ENCODE measurements at regions not wholly inside any gene's neighbourhood (a gene's known extent, or its start where the extent isn't known, plus 50 kb on each side); places are given as distances from the start of the nearest gene placed in this dataset.

- no peak for DNase-seq
Measured at GRCh38 chr15:39161096-39161495, 419.8 kb upstream of the THBS1 start.

DNA sequence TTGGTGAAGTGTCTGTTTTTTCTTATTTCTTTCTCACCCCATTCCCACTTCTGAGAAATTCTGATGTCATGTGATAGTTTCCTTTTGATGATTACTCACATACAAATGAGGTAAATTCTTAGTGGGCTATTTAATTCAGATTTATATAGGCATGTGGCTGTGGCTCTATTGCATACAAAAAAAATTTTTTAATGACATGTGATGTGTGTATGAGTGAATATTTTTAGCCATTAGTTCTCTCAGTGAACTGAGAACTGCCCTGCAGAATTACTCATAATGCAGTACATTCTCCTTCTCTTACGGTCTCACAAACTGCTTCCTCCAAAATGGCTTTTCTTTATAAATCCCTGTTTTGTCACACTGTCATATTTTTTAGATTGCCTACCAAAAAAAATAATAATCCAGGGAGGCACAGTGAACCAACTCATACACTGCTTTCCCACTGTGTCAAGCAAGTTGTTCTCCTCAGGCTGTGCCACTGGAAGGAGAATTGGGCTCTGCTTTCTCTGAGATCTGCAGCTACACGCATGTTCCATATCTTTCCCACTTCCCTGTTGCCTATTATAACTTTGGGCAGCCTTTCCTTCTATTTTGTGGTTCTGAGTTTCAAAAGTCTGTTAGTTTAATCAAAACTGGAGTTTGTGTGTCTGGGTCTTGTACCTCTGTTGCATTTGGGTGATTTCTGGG lies 415.7 kb upstream of the THBS1 start:
- no peak for DNase-seq

DNA sequence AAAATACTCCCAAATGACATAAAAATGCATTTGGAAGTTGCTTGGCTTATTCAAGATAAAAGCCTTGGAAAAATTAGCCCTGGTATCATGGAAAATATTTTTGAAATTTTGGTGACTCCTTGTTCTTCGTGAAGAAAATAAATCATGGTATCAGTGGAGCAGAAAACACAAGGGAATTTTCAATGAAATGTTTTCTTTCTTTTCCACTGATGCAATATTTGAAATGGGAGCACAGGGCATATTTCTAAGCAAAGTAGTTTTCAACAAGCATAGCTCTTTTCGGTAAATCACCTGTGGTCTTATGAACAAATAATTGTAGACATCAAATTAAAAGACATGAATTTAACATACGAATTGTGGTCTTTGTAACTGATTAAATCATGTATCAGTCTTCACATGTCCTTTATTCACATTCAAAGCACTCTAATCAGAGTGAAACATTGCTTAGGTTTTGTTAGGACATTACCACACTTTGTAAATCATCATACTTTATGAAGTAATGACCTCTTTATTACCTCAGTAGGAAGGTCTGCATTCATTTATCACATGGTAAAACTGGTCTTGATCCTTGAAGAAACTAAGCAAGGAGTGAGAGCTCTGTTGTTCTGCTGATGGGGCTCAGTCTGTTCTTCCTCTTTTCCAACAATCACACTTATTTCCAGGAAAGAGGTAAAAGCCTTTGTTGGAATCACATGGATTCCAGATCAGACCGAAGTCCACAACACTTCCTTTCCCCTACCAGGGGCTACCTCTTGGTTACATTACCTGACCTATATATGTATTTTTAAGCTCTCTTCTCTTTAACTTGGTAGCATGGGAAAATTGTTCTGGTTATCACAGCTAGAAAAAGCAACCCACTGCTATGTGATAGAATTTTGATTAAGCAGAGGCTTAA lies 413.5 kb upstream of the THBS1 start:
- DNase-seq = no peak

DNA sequence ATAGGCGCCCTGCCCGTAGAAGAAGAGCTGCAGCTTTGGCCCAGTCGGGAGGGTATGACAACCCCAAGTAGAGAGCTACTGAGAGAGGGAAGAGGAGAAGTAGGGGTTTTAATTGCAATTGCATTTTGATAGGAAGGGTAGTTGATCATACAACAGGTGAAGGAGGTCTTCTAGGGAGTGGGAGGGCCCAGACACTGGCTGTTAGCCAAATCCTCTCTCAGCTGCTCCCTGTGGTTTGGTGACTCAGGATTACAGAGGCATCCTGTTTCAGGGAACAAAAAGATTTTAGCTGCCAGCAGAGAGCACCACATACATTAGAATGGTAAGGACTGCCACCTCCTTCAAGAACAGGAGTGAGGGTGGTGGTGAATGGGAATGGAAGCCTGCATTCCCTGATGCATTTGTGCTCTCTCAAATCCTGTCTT lies 408.9 kb upstream of the THBS1 start:
- peak; percentile 10 to 18 for DNase-seq

GRCh38 chr15:39172380-39173281 lies 408.2 kb upstream of the THBS1 start:
- no peak for DNase-seq

DNA sequence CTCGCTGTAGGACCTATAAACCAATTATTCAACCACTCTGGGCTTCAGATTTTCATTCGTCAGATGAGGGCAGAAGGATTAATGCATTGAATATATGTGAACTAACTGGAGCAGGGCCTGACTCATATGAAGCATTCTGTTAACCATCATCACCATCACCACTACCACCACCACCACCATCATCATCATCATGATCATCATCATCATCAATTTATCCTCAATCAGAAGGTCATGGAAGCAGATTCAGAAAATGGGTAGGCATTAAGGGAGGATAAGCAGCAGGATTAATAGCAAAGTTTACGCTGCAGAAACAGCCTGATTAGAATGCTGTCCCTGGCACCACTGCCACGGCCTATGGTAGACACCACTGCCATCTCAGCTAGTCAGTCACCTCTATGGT lies 407.5 kb upstream of the THBS1 start:
- no peak for DNase-seq

DNA sequence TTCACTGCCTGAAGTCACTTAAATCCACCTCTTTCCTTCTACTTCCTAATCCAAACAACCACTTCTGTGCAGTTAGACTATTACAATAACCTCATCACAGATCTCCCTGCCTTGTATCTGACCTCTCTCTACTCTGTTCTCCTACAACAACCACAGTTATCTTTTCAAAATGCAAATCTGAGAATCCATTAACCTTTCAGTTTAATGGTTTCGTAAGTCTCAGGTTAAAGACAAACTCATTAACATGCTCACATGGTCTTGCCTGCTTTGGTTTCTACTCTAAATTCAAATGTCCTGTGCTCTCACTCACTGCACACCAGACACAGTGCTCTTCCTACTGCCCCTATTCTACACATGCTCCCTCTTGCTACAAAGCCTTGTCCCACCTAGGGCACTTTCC lies 406.5 kb upstream of the THBS1 start:
- no peak for DNase-seq

DNA sequence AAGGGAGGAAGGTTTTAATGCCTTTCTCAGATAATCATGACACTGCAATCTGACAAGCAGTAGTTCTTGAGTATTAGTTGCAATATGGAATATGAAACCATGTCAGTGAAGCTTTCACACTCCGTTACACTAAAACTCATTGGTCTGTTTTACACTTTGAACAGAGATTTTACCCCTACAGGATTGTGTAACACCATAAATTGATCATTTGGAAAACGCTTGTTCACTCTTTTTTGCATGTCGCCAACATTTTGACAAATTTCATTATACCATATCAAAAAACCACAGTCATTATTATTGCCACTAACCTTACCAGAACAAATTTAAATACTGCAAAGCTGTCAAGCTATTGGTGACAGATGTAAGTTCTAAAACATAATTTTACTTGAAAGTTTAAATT lies 404.8 kb upstream of the THBS1 start:
- DNase-seq = no peak

DNA sequence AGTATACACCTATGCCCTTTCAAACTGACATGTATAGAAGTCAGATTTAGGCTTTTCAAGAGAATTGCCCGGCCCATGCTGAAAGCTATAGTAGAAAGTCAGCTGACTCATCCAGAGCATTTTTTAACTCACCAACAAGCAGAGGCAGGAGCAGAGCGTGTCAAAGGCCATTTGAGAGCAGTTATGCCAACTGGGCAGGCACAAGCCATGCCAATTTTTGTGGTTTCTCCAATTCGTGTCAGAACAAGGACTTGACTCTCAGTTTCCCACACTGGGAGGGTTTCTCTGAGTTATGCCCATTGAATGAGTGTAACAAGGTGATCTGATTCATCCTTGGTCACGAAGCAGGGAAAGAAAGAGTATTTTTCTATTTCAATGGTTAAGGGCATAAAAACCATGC lies 403.3 kb upstream of the THBS1 start:
- DNase-seq = no peak

DNA sequence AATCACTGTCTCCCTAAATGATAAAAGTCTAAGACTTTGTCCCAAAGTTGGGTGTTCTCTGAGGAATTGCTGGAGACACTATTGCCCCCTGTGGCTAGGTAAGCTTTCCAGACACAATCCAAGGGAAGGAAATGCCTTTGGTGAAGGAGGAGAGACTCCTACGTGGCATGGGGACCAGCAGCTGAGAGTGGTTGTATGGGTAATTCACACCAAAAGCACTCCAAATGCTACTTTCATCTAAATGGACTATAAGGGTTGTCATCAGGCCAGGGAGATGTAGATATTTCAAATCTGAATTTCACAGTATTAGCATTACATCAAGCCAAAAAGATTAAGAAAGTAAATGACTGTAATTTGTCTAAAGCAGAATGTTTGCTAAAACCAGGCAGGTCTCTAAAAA lies 400.8 kb upstream of the THBS1 start:
- DNase-seq = no peak

- no peak for DNase-seq
Measured at GRCh38 chr15:39180483-39180933, 400.4 kb upstream of the THBS1 start.

DNA sequence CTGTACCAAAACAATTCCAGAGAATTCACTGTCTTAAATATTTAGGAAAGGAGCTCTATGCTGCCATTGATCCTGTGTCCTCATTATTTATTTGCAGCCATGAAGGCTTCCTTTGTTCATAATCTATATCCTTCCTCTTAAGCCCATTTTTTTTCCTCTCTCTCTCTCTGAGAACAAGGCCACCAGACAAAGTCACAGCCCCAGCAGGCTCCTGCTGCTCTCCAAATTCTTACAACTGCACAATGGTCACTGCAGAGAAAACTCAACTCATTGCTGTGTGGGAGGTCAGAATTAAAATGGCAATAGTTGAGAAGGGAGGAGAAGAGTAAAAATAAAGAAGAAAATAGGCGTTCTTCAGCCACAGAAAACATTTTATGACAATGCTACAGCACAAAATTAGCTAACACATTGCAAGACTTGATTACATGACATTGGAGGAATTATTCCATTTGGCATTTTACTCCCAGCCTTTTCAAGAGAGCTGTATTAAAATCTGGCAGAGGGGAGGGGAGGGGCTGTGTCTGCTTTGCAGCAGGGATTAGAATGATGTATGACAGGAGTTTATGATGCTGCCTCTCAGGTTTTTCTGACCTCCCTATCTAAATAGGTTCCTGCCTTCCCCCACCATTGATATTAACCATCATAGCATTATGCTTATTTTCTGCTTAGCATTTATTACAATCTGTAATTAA lies 399.7 kb upstream of the THBS1 start:
- DNase-seq = no peak

- DNase-seq = no peak
Measured at GRCh38 chr15:39181940-39182339, 398.9 kb upstream of the THBS1 start.

GRCh38 chr15:39183164-39183881 lies 397.6 kb upstream of the THBS1 start:
- no peak for DNase-seq

- DNase-seq = no peak
Measured at GRCh38 chr15:39184701-39185390, 396.0 kb upstream of the THBS1 start.

DNA sequence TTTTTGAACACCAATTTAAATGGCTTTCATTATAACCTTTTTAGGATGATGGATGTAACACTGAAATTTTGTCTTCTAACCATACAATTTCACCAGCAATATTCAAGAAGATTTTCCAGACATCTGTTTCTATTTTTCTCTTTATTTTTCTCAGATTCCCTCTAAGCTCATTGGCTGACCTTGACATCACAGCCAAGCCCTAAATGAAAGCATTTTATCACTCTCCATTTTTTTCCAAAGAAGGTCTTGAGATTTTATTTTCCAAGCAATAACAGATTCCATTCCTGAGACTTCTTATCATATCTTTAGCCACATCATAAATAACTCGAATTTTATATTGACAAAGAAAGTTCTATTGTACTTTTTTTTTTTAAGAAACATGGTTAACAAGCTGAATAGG lies 392.6 kb upstream of the THBS1 start:
- no peak for DNase-seq

GRCh38 chr15:39188930-39189329 lies 391.9 kb upstream of the THBS1 start:
- DNase-seq = no peak

DNA sequence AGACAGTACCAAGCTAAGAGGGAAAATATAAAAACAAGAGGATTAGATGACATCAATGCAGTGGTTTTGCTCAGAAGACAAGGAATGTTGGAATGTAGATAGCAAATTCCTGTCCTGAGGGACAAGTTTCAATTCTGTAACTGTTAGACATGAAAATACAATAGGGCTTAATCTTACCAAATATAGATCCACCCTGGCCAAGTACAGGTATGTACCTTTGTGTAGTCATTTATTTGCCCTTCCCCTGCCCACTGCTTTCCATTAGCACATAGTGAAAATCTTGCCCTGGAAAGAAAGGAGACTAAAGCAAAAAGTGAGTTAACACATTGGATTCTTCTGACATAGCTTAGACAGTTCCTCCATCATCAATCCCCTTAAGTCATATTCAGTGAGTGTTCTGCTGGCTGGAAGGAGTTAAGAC lies 389.0 kb upstream of the THBS1 start:
- no peak for DNase-seq

GRCh38 chr15:39192351-39192750 lies 388.5 kb upstream of the THBS1 start:
- DNase-seq = no peak

DNA sequence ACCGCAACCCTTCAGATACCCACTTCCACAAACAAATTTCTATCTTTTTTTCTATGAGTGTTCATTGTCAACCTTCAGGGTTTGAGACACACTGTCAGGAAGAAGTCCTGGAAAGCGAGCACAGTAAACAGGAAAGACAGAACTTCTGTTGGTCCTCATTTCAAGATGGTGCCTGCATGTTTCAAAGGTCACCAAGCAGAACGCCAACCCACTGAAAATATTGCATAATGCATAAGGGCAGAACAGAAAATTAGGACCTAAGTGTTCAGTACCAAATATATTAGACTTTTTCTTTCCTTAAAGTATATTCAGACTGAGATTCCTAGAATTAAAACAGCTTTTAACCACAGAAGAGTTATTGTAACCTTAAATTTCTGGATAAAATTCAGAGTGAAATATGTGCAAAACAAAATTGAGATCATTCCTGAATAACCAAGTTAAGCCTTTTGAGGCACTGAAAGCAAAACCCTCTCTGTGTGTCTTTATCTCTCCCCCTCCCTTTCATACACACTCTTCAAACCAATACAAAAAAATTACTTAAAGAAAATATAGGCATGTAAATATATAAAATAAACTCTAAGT lies 387.8 kb upstream of the THBS1 start:
- DNase-seq = no peak

GRCh38 chr15:39193611-39194010 lies 387.3 kb upstream of the THBS1 start:
- no peak for DNase-seq
